ENCODE measurements at regions not wholly inside any gene's neighbourhood (a gene's known extent, or its start where the extent isn't known, plus 50 kb on each side); places are given as distances from the start of the nearest gene placed in this dataset.
A peak's percentile ranks its signal among the peaks of the same experiment; 100 is the strongest.
"Not testable (repeated sequence)": the region's sequence is repeated elsewhere in the genome, so short reads cannot be mapped to it uniquely, and the experiment has no call there.

DNA sequence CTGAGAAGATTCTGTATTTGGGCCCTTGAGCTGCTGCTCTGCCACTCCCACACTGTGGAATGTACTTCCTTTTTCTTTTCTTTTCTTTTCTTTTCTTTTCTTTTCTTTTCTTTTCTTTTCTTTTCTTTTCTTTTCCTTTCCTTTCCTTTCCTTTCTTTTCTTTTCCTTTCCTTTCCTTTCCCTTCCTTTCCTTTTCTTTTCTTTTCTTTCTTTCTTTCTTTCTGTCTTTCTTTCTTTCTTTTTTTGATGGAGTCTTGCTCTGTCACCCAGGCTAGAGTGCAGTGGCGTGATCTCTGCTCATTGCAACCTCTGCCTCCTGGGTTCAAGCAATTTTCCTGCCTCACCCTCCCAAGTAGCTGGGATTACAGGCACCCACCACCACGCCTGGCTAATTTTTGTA is 89.8 kb downstream of the DNAAF6 start:
- DNase-seq = not testable (repeated sequence)

DNA sequence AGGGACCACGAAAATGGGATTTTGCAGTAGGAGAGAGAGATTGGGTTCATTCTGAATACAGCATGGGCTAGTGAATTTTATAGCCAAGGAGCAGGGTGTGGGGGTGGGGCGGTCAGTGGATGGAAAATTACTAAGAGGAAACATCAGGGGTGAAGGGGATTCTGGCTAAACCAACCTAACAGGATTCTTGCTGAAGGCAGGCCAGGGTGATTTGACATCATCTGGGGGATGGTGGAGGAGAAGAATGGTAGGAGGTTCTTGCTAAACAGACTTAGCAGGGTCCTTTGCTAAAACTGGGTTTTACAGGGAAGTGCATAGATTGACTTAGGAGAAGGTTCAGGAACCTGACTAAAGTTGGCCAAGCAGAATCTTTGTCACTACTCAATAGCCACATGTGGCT is 91.9 kb downstream of the DNAAF6 start:
- no peak for DNase-seq

DNA sequence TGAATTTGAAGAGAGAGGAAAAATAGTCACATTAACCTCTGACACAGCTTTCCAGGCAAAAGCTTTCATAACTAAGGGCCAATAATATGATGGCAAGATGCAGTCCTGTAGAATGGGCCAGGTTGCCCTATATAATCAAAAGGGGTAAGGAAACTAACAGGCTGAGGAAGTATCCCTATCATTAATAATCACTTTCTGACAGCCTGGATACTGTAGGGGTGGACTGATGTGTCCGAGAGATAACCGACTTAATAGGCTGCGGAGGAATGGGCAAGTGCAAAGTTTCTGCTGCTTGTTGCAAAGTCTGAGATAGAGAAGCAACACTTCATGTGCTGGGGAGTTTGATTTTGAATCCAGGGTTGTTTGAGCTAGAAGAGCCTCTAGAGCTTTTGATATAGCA is 94.8 kb downstream of the DNAAF6 start:
- no peak for DNase-seq

DNA sequence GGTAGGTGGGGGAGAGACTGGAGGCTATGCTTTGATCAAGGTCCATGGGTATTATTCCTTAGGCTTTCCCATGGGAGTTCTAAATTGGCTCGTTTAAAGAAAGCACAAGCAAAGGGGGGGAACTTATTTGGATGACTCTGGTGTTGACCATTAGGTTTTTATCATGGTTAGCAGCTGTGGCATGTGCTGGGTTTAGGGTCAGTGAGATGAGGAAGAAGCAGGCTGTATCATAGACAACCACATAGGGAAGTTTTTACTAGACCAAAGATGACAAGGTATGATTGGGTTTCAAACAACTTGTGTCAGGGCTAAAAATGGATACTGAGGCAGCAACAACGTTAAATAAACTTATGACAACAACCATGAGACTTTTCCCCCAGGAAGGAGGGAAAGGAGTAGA is 97.7 kb downstream of the DNAAF6 start:
- DNase-seq = no peak

DNA sequence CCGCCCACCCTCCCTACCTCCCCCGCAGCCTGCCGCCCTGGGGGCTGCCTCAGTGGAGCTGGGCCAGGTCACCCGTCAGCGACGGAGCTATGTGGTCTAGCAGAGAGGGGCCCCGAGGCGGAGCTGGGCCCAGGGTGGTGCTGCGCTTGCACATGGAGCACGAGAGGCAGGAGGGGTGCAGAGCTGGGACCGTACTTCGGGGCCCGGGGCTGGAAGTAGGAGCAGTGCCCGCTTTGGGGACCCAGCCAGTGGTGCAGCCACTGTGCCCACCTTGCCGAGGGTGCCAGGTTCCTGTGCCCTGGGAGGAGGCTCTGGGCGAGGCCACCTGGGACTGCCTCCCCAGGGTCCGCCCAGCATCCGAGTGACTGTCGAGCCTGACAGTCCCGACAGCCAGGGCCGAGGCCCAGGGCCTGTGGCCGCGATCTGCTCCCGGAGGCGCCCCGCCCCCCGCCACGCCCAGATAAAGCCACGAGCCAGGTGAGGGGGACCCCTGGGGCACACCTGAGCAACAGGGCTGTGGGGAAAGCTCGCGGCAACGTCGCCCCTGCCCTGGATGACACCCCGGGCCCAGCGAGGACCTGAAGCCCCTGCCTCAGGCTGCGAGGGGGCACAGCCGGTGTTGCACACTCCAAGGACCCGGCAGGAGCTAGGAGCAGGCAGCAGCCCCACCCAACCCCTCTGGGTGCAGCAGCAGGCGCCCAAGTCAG is 117.5 kb downstream of the DNAAF6 start:
- no peak for DNase-seq

DNA sequence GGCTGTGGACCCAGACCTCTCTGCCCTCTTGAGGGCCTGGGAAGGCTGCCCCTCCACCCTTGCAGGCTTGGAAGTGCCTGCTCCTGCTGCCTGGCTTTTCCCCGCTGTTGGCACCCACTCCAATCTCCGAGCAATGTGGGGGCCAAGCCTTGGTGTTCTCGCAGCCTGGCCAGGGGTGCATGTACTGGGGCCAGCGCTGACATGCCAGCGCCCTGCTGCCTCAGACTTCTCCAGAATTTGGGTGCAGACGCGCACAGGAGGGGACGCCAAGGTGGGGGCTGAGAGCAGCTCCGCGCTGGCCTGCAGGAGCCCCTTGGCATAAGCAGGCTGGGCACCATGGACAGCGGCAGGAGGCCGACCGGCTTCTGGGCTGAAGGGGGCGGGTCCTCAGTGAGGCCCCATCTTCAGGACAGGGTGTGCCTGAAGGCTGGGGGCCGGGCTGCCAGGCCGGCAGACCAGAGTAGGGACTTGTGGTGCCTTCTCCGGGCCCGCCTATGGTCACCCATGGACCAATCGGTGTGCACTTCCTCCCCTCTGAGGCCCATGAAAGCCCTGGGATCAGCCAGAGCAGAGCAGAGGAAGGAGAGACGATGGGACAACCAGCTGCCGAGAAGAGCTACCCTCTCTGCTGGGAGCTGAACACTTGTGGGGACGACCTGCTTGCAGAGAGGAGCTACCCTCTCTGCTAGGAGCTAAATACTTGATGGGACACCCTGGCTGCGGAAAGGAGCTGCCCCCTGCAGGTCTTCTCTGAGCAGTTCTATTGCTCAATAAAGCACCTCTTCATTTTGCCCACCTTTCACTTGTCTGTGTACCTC is 118.3 kb downstream of the DNAAF6 start:
- DNase-seq = peak; percentile 46

DNA sequence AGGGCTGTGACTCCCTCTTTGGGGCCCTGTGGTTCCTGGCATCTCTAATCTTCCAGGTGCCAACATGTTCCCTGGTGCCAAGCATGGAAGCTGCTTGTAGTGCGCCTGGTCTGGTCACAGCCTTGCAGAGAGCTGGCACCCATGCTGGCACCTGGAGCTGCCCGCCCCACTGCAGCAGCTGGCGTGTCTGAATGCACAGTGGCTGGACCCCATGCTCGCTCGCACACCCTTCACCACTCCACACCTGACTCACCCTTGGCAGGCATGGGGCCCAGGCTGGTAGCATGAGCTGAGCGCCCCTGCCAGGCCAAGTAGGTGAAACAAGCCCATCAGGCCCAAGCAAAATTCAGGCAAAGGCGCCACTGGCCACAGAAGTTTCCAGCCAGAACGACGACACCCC is 119.1 kb downstream of the DNAAF6 start:
- DNase-seq = no peak

DNA sequence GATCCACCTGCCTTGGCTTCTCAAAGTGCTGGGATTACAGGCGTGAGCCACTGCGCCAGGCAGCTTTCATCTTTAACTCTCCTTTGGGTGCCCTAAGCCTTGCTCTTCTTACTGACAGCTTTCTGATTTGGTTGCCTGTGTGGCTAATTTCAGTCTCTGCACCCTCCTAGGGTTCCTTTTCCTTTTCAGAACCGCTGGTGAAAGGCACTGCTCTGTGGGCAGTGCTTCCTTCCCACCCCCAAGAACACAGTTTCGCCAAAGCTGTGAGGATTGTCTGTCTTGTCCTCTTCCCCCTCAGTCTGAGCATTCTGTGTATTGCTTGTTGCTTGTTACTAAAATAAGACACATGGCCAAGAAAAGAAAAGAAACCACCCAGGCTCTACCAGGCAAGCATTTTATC is 101.4 kb upstream of the FRMPD3 start:
- no peak for DNase-seq

DNA sequence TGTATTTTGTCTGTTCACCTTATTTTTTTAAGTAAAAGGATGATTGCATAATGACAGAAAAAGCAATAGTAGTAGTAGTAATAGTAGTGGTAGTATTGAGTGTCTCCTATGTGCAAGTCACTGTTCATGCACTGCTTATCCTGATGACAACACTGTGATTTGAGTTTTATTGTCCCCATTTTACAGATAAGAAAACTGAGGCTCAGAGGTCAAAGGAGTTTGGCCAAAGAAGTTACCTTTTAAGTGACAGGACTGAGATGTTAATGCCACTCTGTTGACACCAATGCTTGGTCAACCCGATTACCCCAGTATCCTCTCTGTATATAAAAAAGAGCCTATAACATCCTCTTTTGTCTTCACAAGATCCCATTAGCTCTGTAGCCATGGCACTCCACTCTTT is 100.5 kb upstream of the FRMPD3 start:
- no peak for DNase-seq

DNA sequence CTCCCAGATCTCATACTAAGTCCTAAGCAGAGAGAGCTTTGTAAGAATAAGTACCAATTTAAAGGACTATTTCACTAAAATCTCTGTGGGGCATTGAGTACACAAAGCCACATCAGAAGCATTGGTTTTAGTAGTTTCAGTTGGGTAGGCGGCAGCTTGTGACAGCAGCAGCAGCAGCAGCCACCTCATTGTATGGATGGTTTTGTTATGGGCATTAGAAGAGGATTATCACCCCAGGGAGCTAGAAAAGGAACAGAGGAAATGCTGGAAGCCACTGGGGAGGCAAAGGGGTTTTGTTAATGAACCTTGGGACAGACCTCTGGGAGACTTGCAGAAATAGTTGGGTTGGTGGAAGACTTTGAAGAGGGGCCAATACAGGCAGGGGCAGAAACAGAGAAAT is 93.9 kb upstream of the FRMPD3 start:
- DNase-seq = no peak

DNA sequence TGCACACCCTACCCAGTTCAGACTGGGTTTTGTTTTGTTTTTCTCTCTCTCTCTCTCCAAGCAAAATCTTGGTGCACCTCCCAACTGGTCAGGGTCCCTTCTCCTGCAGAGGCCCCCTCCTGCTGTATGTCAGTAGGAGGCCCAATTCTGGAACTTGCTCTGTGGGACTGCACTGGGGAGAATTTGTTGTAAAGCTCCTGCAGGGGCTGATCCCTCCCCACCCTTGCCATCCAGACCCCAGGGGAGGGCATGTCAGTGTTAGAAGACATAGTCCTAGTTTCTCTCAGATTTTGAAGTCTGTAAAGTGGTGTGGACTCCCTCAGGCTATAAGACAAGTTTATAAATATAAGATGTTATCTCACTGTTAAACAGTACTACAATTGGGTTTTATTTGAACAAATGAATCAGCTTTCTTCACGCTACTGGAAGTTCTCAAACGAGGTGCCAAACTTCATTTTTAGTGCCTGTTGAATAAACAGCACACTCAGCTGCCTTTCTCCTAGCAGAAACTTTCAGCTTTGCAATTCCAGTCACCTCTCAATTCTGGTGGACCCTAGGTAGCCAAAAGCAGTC is 88.6 kb upstream of the FRMPD3 start:
- DNase-seq = no peak

DNA sequence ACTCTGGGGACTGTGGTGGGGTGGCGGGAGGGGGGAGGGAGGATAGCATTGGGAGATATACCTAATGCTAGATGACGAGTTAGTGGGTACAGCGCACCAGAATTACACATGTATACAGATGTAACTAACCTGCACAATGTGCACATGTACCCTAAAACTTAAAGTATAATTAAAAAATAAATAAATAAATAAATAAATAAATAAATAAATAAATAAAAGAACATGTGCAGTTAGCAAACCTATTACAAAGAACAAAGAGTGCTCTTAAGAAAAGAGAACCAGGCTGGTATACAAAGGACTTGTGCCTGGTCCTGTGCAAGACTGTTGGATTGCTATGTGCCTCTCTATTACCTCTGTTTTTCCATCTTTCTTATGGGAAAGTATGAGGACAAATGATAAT is 79.3 kb upstream of the FRMPD3 start:
- DNase-seq = not testable (repeated sequence)

DNA sequence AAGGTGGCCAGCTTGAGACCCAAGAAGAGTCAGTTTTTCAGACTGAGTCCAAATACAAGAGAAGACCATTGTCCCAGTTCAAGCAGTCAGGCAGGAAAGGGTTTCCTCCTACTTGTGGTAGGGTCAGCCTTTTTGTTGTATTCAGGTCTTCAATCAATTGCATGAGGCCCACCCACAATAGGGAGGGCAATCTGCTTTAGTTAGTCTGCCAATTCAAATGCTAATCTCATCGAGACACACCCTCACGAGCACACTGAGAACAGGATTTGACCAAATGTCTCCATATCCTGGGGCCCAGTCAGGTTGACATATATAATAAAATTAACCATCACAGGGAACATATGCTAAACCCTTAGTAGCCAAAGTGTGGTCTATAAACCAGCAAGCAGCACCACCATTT is 75.3 kb upstream of the FRMPD3 start:
- no peak for DNase-seq

DNA sequence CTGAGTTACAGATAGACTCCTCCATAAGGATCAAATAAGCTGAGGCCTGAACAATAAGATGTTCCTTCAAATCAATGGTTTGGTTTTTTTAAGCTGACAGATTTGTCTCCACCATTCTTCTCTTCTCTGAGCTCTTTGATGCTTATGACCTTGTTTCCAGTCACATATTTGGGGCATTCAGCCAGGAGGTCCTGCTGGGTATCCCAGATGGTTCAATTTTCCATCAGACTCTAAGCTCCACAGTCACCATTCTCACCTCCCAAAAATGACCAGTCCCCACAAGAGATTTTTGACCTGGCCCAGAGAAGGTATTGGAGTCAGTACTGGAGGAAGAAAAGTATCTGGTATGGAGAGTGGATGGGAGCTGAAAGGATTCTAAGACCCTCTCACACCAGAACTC is 74.6 kb upstream of the FRMPD3 start:
- no peak for DNase-seq

DNA sequence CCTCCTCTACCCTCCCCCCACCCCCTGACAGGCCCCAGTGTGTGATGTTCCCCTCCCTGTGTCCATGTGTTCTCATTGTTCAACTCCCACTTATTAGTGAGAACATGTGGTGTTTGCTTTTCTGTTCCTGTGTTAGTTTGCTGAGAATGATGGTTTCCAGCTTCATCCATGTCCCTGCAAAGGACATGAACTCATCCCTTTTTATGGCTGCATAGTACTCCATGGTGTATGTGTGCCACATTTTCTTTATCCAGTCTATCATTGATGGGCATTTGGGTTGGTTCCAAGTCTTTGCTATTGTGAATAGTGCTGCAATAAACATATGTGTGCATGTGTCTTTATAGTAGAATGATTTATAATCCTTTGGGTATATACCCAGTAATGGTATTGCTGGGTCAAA is 73.3 kb upstream of the FRMPD3 start:
- not testable (repeated sequence) for DNase-seq

DNA sequence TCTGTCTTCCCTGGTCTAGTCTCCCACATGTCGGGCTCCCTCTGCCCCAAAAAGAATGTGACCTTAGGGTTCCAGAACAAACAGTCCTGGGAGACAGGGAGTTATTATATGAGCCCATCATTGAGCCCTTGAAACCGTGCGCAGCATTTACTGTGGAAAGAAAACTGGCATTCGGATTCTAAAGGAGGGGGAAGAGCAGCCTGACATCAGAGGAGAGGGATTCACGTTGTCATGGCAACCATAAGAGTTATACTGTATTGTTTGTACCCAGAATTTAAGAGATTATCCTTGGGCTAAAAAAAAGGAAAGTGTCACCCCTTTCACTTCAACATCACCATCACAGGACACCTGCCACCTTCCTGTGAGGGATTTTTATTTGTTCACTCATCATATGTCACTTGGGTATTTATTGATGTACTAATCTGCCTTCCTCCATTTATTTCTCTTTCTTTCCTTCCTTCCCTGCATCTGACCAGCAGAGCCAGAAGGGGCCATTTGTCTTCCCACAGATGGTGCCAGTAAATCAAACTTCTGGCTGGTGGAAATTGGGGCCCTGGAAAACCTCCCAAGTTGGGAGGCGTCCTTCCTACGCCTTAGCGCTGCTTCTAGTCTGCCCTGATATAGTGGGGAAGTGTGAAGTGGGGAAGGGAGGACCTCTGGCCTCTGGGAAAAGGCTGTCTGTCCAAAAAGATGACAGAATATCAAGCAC is 64.9 kb upstream of the FRMPD3 start:
- DNase-seq = no peak

DNA sequence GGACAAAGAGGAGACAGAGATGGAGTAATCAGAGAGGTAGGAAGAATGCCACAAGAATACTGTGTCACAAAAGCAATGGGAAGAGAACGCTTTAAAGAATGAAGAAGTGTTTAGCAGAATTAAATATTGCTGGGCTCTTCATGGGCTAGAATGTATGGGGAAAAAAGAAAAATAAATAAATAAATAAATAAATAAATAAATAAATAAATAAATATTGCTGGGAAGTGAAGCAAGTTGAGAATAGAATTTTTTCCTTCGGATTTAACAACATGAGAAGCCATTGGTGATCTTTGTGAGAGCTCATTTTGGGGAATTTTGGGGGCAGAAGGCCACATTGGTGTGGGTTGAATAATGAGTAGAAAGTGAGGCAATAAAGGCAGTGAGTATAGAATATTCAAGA is 59.7 kb upstream of the FRMPD3 start:
- DNase-seq = no peak

DNA sequence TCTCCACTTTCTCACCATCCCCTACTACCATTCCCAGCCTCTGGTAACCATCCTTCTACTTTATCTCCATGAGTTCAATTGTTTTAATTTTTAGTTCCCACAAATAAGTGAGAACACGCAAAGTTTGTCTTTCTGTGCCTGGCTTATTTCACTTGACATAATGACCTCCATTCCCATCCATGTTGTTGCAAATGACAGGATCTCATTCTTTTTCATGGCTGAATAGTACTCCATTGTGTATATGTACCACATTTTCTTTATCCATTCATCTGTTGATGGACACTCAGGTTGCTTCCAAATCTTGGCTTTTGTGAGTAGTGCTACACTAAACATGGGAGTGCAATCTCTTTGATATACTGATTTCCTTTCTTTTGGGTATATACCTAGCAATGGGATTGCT is 55.8 kb upstream of the FRMPD3 start:
- DNase-seq = not testable (repeated sequence)

DNA sequence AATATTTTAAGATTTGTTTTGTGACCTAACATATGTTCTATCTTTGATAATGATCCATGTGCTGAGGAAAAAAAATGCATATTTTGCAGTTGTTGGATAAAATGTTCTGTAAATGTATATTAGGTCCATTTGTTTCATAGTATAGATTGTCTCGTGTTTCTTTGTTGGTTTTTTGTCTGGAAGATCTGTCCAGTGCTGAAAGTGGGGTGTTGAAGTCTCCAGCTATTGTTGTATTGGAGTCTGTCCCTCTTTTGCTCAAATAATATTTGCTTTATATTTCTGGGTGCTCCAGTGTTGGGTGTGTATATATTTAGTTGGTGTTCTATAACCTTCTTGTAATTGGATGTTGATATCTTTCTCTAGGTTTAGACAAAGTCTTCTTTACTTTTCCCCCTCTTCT is 53.2 kb upstream of the FRMPD3 start:
- no peak for DNase-seq

DNA sequence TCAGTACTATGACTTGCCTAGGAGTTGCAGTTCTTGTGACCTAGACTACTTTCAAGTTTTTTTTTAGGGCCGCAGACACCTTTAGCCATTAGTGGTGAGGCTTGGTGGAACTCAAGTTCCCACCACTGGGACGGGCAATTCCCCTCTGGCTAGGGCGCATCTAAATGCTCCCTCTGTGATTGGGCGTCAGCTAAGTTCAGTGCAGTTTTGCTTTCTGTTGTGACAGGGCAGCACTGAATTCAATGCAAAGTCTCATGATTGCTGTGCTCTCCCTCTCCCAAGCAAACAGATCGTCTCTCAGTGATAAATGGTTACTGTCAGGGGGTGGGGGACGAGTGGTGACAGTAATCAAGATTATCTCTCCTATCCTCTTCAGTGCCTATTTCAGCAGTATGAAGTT is 52.7 kb upstream of the FRMPD3 start:
- DNase-seq = no peak

DNA sequence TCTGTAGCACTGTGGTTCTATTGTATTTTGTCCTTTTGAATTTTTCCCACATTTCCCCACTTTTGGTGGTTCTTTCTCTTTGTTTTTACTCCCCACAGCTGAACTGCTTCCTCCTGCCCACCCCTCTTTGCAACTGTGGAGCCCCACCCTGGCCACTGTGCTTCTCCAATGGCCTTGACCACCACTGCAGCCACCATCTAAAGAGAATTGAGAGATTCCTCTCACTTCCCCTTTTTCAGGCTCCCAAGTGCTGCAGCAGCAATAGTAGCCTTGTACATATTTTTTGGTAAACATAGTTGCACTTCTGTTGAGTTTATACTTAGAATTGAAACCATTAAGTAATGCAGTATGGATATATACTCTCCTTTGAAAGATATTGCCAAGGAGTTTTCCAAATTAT is 51.3 kb upstream of the FRMPD3 start:
- DNase-seq = peak; percentile 67
